ENCODE measurements at regions not wholly inside any gene's neighbourhood (a gene's known extent, or its start where the extent isn't known, plus 50 kb on each side); places are given as distances from the start of the nearest gene placed in this dataset.

DNA sequence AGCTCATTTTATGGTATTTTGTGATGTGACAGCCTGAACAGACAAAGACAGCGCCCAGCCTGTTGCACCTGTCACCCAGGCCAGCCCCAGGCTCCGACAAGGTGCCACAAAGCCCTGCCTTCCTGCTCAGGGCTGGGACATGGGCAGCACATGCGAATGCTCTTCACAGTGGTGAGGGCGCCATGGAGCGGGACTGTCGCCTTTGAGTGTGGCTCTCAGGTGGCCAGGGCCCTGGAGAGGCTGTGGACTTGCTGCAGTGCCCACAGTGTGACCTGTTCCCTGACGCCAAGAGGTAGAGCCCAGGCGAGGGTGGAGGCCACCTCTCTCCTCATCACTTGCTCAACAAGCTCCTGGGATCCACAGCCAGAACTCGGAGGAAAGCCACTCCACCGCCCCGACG, 346.3 kb downstream of the SHANK2 start:
- DNase-seq: no peak
- TF ChIP-seq GATA1 (IDR thresholded peaks at IDR 0.05; ENCODE audit: low read depth, low read length) (no peak), POLR2A (IDR thresholded peaks at IDR 0.05; ENCODE audit: low read length) (no peak)

DNA sequence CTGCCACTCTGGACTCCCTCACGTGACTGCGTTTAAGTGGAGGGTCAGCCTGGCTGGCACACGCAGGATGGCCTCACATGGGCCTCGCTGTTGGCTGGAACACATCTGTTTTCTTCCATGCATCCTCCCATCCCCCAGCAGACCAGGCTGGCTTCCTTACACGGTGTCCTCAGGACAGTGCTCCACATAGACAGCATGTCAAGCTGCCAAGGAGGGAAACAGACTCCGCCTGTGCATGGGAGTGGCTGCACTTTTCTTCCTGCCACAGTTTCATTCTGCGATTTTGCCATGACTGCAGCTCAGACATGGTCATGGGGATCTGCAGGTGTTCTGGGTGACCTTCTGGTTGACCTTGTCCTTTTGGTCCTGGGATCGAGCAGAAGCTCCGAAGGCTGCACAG, 344.2 kb downstream of the SHANK2 start:
- TF ChIP-seq POLR2A (IDR thresholded peaks at IDR 0.05; ENCODE audit: low read length): no peak
- no peak for TF ChIP-seq GATA1 (IDR thresholded peaks at IDR 0.05; ENCODE audit: low read depth, low read length)
- no peak for DNase-seq

DNA sequence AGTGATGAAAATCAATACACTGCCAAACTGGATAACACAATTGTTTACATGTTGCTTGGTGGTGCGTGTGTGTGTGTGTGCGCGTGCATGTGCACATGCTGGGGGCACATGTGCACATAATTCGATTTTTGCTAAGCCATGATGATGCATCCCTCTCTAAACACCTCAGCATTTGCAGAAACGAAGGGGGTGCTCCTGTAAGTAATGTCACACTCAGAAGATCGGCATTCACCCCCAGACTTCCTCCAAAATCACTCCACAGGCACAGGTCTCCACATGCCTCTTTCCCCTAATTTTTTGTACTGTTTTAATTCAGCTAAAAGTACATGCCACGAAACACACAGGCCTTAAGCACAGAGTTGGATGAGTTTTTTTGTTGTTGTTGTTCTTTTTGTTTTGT, 341.5 kb downstream of the SHANK2 start:
- no peak for DNase-seq
- no peak for TF ChIP-seq GATA1 (IDR thresholded peaks at IDR 0.05; ENCODE audit: low read depth, low read length)

DNA sequence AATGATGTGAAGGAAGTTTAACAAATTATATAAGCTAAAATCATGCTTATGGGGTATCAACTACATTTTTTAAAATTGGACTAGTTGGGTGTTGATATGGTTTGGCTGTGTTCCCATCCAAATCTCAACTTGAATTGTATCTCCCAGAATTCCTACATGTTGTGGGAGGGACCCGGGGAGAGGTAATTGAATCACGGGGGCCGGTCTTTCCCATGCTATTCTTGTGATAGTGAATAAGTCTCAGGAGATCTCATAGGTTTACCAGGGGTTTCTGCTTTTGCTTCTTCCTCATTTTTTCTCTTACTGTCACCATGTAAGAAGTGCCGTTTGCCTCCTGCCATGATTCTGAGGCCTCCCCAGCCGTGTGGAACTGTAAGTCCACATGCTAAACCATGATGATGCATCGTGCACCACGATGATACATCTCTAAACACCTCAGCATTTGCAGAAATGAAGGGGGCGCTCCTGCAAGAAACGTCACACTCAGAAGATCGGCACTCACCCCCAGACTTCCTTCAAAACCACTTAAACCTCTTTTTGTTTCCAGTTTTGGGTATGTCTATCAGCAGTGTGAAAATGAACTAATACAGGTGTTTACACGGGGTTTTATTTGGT, 340.0 kb downstream of the SHANK2 start:
- DNase-seq: no peak
- TF ChIP-seq POLR2A (IDR thresholded peaks at IDR 0.05; ENCODE audit: low read length): no peak
- TF ChIP-seq GATA1 (IDR thresholded peaks at IDR 0.05; ENCODE audit: low read depth, low read length): no peak

DNA sequence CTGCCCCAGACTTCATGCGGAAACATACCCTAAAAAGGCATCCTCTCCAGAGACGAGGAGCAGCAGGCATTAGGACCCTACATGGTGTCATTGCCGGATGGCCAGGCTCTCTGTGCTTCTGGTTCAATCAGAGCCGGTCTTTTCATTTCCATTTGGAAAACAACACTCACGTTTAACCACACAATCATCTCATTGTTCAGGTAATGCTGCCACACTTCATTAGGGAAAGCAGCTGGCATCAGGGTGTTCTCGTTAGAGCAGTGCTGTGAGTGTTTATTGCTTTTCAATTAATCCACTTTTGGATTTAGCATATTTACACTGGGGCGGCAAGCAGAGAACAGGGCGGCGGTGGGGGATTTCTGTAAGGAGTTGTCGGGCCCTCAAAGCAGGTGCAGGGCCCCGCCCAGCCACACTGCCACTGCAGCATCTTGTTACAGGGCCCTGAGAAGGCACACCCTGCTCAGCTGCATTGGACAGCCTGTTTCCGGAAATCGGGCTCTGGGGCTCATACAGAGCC, 338.6 kb downstream of the SHANK2 start:
- no peak for DNase-seq
- TF ChIP-seq GATA1 (IDR thresholded peaks at IDR 0.05; ENCODE audit: low read depth, low read length): no peak
- TF ChIP-seq POLR2A (IDR thresholded peaks at IDR 0.05; ENCODE audit: low read length): no peak

DNA sequence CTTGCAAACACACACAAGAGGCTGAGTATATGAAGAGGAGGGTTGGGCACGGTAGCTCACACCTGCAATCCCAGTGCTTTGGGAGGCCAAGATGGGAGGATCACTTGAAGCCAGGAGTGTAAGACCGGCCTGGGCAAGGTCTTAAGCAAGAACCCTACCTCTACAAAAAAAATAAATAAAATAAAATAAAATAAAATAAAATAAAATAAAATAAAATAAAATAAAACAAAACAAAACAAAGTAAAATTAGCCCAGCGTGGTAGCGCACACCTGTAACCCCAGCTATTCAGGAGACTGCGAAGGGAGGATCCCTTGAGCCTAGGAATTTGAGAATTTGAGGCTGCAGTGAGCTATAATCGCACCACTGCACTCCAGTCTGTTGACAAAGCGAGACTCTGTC, 337.9 kb downstream of the SHANK2 start:
- TF ChIP-seq GATA1 (IDR thresholded peaks at IDR 0.05; ENCODE audit: low read depth, low read length) (no peak), POLR2A (IDR thresholded peaks at IDR 0.05; ENCODE audit: low read length) (no peak)
- DNase-seq: no peak

DNA sequence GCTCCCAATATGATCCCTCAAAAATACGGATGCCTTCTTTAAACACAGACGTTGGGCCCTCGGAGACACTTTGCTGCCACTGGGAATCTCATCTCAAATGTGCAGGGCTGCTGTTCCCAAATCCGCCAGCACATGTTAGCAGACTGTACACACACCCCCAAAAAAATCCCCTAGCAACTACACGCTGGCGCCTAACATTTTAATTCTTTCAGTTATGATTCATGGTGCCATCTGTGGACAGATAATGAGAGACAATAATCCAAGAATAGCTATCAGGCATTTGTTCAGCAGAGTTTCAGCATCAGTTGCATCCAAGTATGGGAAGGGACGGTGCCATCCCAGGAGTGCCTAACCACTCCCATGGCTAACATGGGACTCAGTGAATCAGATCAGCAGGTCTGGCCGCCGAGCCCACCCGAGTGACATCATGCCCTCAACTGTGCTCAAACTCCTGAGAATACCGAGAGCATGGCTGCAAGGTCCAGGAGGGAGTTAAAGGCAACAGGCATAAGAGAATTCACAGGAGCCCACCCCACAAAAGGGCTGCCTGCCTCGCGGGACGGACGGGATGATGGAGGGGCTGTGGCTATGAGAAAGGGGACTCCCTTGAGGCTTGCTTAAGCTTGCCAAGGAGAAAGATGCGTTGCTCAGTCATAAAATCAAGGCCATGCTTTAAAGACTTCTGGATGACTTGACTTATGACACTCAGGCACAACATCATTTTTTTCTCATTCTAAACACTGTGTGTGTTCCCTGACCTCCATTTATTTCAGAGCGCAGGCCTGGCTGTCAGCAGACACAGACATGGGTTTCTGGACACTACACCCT, 337.0 kb downstream of the SHANK2 start:
- TF ChIP-seq GATA1 (IDR thresholded peaks at IDR 0.05; ENCODE audit: low read depth, low read length) (no peak), POLR2A (IDR thresholded peaks at IDR 0.05; ENCODE audit: low read length) (no peak)

DNA sequence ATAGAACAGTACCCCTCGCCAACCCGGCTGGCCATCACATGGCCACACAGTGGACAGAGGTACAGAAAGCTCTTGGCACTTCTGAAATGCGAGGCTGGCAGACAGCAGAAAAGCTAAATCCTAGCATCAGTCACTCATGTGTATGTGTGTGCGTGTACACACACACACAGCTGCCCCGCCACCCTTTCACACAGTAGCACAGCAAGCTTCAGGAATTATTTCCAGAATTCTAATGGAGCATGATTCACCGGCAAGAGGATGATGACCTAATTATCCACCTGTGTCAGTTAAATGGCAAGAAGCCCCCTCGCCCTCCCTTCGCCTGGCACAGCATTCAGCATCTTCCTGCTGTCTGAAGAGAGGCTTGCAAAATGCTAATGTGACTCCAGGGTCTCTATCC, 336.0 kb downstream of the SHANK2 start:
- no peak for DNase-seq
- TF ChIP-seq POLR2A (IDR thresholded peaks at IDR 0.05; ENCODE audit: low read length) (no peak), GATA1 (IDR thresholded peaks at IDR 0.05; ENCODE audit: low read depth, low read length) (no peak)

More for the DNA sequence above, 337.0 kb downstream of the SHANK2 start:
- DNase-seq: no peak

DNA sequence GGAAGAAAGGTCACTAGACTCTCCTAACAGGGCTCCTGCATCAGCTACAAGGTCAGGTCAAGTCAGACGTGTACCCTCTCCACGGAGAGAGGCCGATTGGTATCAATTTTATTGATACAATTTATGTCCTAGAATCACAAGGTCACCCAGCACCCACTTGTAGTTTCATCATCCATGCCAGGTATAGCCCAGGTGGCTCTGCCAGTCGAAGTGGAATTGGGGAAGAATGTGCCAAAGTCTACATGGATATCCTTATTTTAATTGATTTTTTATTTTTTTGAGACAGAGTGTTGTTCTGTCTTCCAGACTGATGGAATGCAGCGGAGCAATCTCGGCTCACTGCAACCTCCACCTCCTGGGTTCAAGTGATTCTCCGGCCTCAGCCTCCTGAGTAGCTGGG, 334.1 kb downstream of the SHANK2 start:
- no peak for DNase-seq

DNA sequence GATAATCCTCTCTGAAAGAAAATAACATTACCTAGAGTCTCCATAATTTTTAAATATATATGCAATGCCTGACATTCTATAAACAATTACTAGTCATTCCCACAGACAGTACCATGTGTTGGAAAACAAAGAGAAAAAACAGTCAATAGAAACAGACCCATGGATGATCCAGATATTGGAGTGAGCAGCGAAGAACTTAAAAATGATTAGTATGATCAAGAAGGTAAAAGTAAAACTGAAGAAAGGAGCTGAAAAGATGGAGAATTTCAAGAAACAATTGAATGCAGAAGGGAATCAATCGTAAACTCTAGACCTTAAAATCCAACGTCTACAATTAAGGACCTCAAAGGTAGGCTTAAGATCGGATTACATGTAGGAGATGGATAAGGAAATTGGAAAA, 330.6 kb downstream of the SHANK2 start:
- TF ChIP-seq GATA1 (IDR thresholded peaks at IDR 0.05; ENCODE audit: low read depth, low read length) (no peak), POLR2A (IDR thresholded peaks at IDR 0.05; ENCODE audit: low read length) (no peak)
- DNase-seq: no peak

More for the DNA sequence above, 334.1 kb downstream of the SHANK2 start:
- TF ChIP-seq POLR2A (IDR thresholded peaks at IDR 0.05; ENCODE audit: low read length): no peak
- no peak for TF ChIP-seq GATA1 (IDR thresholded peaks at IDR 0.05; ENCODE audit: low read depth, low read length)

DNA sequence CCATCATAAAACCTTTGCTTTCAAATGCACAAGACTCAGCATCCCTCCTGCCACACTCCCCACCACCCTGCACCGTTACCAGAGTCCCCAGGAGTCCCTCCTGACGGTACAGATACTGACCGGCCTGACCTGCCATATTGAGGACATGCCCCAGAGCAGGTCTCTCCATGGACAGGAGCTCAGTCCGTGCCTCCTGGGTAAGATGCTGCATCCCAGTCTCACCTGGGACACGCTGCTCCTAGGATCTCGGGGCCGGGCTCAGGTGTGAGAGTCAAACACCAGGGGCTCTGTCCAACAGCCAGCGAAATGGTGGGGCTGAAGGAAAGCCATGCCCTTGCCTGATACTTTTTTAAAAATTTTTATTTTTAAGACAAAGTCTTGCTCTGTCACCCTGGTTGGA, 328.3 kb downstream of the SHANK2 start:
- DNase-seq: no peak
- no peak for TF ChIP-seq GATA1 (IDR thresholded peaks at IDR 0.05; ENCODE audit: low read depth, low read length)

DNA sequence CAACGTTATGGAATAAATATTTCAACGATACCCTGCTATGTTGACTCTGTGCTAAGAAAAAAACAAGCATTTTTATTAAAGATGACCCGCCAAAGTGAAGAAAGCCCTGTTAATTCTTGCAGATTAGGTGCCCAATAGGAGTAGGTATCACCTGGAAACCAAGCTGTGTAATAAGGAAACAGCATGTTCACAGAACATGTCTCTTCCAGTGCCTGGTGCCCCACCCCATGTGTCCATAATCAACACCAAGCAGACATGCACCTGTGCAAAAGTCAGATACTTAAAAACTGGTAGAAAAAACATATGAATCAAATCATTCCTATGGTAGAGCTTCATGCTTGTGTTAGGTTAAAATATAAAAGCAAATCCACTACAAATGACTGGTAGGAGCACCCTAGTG, 327.1 kb downstream of the SHANK2 start:
- TF ChIP-seq POLR2A (IDR thresholded peaks at IDR 0.05; ENCODE audit: low read length) (no peak), GATA1 (IDR thresholded peaks at IDR 0.05; ENCODE audit: low read depth, low read length) (no peak)
- DNase-seq: no peak

DNA sequence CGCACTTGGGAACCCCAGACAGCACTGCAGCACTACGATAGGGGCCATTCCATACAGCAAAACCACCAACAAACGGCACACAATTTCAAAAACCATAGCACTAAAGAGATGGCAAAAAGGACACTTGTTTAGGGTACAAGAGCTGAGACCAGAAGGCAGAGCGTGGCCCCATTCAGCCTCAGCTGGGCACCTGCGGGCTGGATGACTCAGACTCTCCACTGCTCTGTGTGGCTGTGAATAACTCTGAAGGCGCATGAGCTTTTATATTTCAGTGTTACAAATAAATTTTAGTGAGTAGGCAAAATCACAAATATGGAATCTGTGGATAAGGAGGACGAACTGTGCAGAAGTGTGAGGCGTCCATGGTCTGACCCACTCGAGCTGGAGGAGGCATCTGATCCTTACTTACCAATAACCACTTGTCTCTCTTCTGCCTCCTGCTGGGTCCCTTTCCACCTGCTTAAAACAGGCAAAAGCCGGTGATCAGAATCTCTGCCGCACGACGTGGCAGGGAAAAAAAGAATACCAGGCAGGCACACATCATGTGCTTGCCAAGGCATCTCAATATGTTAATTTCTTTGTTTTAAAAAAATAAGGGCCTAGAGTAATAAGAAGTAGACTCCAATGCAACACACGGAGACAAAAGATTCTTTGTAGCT, 325.7 kb downstream of the SHANK2 start:
- TF ChIP-seq POLR2A (IDR thresholded peaks at IDR 0.05; ENCODE audit: low read length) (no peak), GATA1 (IDR thresholded peaks at IDR 0.05; ENCODE audit: low read depth, low read length) (no peak)
- no peak for DNase-seq

DNA sequence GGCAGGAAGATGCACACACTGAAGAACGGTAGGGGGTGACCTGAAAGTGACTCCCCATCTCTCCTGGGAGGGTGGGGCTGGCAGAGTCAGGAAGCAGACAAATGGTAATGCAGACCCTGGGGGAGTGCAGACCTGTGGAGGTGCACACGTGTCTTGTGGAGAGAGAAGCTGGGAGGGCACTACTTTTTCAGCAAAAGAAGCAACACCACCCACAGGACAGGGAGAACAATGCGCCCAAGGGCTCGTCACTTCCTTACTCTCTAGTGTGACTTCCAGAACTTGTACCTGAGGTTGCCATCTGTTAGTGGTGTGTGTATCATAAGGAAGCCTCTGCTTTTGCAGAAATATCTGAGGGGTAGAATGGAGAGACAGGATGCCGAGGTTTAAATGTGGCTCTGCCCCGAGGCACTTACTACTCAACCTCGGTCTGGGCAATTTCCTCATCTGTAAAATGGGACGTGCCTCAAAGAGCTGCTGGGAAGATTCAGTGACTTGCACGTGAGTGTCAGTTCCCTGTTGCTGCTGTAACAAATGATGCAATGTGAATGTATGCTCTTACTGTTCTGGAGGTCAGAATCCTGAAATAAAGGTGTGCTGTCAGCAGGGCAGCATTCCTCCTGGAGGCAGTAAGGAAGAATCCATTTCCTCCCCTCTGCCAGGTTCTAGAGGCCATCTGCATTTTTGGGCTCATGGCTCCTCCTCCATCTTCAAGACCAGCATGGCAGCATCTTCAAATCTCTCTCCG, 323.4 kb downstream of the SHANK2 start:
- TF ChIP-seq POLR2A (IDR thresholded peaks at IDR 0.05; ENCODE audit: low read length) (no peak), GATA1 (IDR thresholded peaks at IDR 0.05; ENCODE audit: low read depth, low read length) (no peak)
- no peak for DNase-seq

Data from erythroblast (primary cell).